ENCODE measurements at regions not wholly inside any gene's neighbourhood (a gene's known extent, or its start where the extent isn't known, plus 50 kb on each side); places are given as distances from the start of the nearest gene placed in this dataset.

DNA sequence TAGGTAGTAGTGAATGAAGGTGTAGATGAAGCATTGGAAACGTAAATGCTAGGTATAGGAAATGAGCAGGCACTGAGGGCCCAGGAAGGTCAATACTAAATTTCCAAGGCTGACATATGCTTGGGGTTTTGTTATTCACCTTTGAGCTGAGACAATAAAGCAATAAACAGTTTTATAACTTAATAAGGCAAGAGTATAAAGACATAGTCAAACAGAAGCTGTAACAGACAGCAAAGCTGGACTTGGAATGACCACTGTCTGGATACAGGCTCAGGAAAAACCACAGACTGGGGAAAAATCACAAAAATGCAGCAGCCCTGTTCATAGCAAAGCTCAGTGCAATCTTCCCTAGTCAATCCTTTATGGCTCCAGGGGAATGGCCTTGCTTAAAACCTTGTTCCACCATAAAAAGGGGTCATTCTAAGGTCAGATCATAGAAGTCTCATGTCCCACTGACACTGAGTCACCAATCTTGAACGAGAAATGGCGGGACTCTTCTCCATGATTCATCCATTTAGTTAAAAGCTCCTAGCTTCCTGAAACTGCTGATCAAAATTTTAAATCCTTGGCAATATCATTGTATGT is 493.3 kb downstream of the CMPK2 start:
- TF ChIP-seq E2F4 (CRISPR knock-in tag; IDR thresholded peaks at IDR 0.05; ENCODE audit: borderline replicate concordance, low read depth) (no peak), CTCF (IDR thresholded peaks at IDR 0.05) (no peak), JUN (CRISPR knock-in tag; IDR thresholded peaks at IDR 0.05) (no peak)

All from WTC11 (cell line).